ENCODE measurements at regions not wholly inside any gene's neighbourhood (a gene's known extent, or its start where the extent isn't known, plus 50 kb on each side); places are given as distances from the start of the nearest gene placed in this dataset.

DNA sequence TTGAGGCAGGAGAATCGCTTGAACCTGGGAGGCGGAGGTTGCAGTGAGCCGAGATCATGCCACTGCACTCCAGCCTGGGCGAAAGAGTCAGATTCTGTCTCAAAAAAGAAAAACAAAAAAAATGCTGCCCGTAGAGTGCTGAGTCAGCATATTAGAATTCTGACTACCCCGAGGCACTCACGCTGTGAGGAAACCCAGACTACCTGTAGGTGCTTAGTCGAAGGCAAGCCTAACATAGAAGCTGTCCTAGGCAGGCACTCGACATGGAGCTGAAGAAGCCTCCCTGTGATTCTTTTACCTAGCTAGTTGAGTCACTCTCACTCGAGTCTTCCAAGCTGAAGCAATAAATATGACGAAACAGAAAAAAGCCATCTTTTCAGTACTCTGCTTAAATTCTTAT lies 1323.2 kb upstream of the DDX18 start:
- no peak for DNase-seq
- no peak for ATAC-seq
- WGBS, 2 donors = 67 to 73% methylated on average over 11 of the region's 11 CpGs
- H3K27ac ChIP-seq = no peak overlapping the region
- TF ChIP-seq POLR2A (IDR thresholded peaks at IDR 0.05) = no peak
- TF ChIP-seq, protein P1, sequence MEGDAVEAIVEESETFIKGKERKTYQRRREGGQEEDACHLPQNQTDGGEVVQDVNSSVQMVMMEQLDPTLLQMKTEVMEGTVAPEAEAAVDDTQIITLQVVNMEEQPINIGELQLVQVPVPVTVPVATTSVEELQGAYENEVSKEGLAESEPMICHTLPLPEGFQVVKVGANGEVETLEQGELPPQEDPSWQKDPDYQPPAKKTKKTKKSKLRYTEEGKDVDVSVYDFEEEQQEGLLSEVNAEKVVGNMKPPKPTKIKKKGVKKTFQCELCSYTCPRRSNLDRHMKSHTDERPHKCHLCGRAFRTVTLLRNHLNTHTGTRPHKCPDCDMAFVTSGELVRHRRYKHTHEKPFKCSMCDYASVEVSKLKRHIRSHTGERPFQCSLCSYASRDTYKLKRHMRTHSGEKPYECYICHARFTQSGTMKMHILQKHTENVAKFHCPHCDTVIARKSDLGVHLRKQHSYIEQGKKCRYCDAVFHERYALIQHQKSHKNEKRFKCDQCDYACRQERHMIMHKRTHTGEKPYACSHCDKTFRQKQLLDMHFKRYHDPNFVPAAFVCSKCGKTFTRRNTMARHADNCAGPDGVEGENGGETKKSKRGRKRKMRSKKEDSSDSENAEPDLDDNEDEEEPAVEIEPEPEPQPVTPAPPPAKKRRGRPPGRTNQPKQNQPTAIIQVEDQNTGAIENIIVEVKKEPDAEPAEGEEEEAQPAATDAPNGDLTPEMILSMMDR (IDR thresholded peaks at IDR 0.05) = no peak
- no peaks in the 10 kb centered on the region for H3K27me3 ChIP-seq
- intact Hi-C loops (cut with DNase I) = no loop called here
- peaks cover 0 to 4% (median 0%) of the 10 kb centered on the region in 3 donors for H3K9me3 ChIP-seq
- H3K36me3 ChIP-seq (replicated peaks in 1 of 2; ENCODE audit: insufficient read depth in 1 of 2, low read depth in 2 of 2) = no peaks in the 10 kb centered on the region
- H3K4me1 ChIP-seq = no peaks in the 10 kb centered on the region
- H3K4me3 ChIP-seq = no peak overlapping the region

DNA sequence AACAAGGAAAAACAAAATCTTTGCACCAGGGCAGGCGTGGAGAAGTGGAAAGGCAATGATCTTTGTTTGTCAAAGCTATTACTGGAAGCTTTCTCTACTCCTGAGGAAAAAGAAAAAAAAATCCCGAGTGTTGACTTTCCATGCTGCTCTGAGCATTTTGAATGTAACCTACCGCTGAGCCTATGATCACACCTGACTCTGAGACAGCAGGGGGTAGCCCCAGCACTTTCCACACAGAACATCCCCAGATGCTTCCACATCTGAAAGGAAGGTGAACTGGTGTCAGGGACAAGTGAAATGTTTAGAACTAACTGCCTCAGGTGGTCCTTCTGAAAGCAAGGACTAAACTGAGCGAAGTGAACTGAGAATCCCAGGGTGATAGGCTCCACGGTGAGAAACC lies 1315.1 kb upstream of the DDX18 start:
- H3K27ac ChIP-seq = no peak overlapping the region
- H3K4me3 ChIP-seq = no peak overlapping the region
- no peaks in the 10 kb centered on the region for H3K27me3 ChIP-seq
- intact Hi-C loops (cut with DNase I) = no loop called here
- no peak for TF ChIP-seq POLR2A (IDR thresholded peaks at IDR 0.05)
- TF ChIP-seq, protein P1 (IDR thresholded peaks at IDR 0.05) = no peak
- ATAC-seq (no peak), DNase-seq (no peak)
- H3K4me1 ChIP-seq = no peaks in the 10 kb centered on the region
- WGBS, 2 donors = 23 to 26% methylated on average over 5 of the region's 5 CpGs
- H3K9me3 ChIP-seq = no peaks in the 10 kb centered on the region
- no peaks in the 10 kb centered on the region for H3K36me3 ChIP-seq (replicated peaks in 1 of 2; ENCODE audit: insufficient read depth in 1 of 2, low read depth in 2 of 2)

- 41 to 52% methylated on average over 2 to 3 of the region's 3 CpGs for WGBS, 2 donors
- H3K36me3 ChIP-seq (replicated peaks in 1 of 2; ENCODE audit: insufficient read depth in 1 of 2, low read depth in 2 of 2) = no peaks in the 10 kb centered on the region
- no peak overlapping the region for H3K27ac ChIP-seq
- H3K9me3 ChIP-seq = no peaks in the 10 kb centered on the region
- no peaks in the 10 kb centered on the region for H3K27me3 ChIP-seq
- no peak overlapping the region for H3K4me3 ChIP-seq
- DNase-seq = no peak
- H3K4me1 ChIP-seq = no peaks in the 10 kb centered on the region
- no peak for TF ChIP-seq POLR2A (IDR thresholded peaks at IDR 0.05)
- TF ChIP-seq, protein P1 (IDR thresholded peaks at IDR 0.05) = peak in 2 of 7 experiments; percentile 18 to 26
- intact Hi-C loops (cut with DNase I) = no loop called here
- no peak for ATAC-seq
Observed at GRCh38 chr2:116510117-116510671, 1304.3 kb upstream of the DDX18 start.

DNA sequence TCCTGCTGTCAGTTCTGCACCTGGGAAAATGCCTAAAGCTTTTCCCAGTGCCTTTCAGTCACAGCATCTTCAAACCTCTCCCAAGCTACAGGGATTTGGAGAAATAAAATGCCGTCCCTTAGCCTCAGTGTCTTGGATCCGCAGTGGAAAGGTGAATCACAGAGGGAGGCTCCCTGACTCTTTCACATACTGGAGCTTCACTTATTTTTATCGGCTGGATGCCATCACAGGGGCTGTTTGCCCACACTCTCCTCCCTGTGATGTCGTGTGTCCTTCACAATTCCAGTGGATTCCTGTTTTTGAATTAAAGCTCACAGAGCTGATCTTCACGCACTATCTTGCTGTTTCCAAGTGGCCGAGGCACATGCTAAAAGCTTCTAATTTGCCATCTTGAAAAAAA lies 1303.1 kb upstream of the DDX18 start:
- Histone ChIP-seq H3K36me3 (replicated peaks in 1 of 2; ENCODE audit: insufficient read depth in 1 of 2, low read depth in 2 of 2) (no peaks in the 10 kb centered on the region), H3K27me3 (no peaks in the 10 kb centered on the region), H3K4me1 (no peaks in the 10 kb centered on the region), H3K4me3 (no peak overlapping the region), H3K27ac (no peak overlapping the region), H3K9me3 (no peaks in the 10 kb centered on the region)
- ATAC-seq (no peak), DNase-seq (no peak)
- no peak for TF ChIP-seq POLR2A (IDR thresholded peaks at IDR 0.05)
- intact Hi-C loops (cut with DNase I) = no loop called here
- WGBS, 2 donors = 51 to 65% methylated on average over 6 of the region's 6 CpGs

DNA sequence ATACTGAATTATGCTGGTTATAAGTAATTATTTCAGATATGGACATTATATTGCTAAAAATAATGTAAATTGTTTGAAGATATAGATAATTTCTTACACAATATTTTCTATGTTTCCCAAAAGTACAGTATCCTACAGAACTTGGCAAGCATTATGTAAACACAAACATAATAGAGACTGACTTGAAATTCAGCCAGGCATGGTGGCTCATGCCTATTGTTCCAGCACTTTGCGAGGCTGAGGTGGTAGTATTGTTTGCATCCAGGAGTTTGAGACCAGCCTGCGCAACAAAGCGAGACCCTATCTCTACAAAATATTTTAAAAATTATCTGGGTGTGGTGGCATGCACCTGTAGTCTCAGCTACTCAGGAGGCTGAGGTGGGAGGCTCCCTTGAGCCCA lies 1300.5 kb upstream of the DDX18 start:
- no peak overlapping the region for H3K4me3 ChIP-seq
- TF ChIP-seq, protein P1 (IDR thresholded peaks at IDR 0.05) = no peak
- no peak for TF ChIP-seq POLR2A (IDR thresholded peaks at IDR 0.05)
- no peak overlapping the region for H3K27ac ChIP-seq
- WGBS, 2 donors = 71 to 89% methylated on average over 3 of the region's 3 CpGs
- no peaks in the 10 kb centered on the region for H3K36me3 ChIP-seq (replicated peaks in 1 of 2; ENCODE audit: insufficient read depth in 1 of 2, low read depth in 2 of 2)
- H3K27me3 ChIP-seq = no peaks in the 10 kb centered on the region
- intact Hi-C loops (cut with DNase I) = no loop called here
- ATAC-seq = no peak
- DNase-seq = no peak
- H3K4me1 ChIP-seq = no peaks in the 10 kb centered on the region
- H3K9me3 ChIP-seq = no peaks in the 10 kb centered on the region

Measured in body of pancreas (tissue), 4 donors.